Gastroesophageal sphincter (tissue), 4 donors: ENCODE measurements at regions not wholly inside any gene's neighbourhood (a gene's known extent, or its start where the extent isn't known, plus 50 kb on each side); places are given as distances from the start of the nearest gene placed in this dataset.

Experiments used
- ATAC-seq: fragments of 150-250 bp; one replicate; pipeline ENCODE4 v1.9.1; 2016; ENCODE audit warnings: mild to moderate bottlenecking, moderate library complexity
- H3K27ac ChIP-seq, 4 donors: fragments of 200-600 bp; sonication (generic) in 3 of 4; 1 replicate in 3 of 4; 2 replicates in 1 of 4; pipeline ENCODE4 v1.5.1; 2016 to 2019
- H3K27me3 ChIP-seq: fragments of 200-600 bp; sonication (generic); one replicate; pipeline ENCODE4 v1.5.1; 2019
- H3K36me3 ChIP-seq, 2 donors: fragments of 200-600 bp; sonication (generic); one replicate each; pipeline ENCODE4 v1.5.1; 2019; ENCODE audit warnings: control low read depth in 1 of 2
- H3K4me1 ChIP-seq, 3 donors: fragments of 200-600 bp; sonication (generic); 1 replicate in 2 of 3; 2 replicates in 1 of 3; pipeline ENCODE4 v1.5.1; 2016 to 2019; ENCODE audit warnings: control low read depth in 2 of 3
- H3K4me3 ChIP-seq, 2 donors: fragments of 200-600 bp; sonication (generic); one replicate each; pipeline ENCODE4 v1.5.1; 2019; ENCODE audit warnings: mild to moderate bottlenecking in 1 of 2, moderate library complexity in 1 of 2
- H3K9me3 ChIP-seq, 3 donors: fragments of 200-600 bp; sonication (generic); one replicate each; pipeline ENCODE4 v1.5.1; 2017 to 2019; ENCODE audit warnings: control low read depth in 2 of 3
- CTCF ChIP-seq, 4 experiments: fragments of 200-600 bp in 2 of 4; fragments of 450-650 bp in 2 of 4; sonication (generic) in 1 of 4; IDR thresholded peaks; one replicate each; pipeline ENCODE4 v1.5.1; 2017 to 2019; ENCODE audit warnings: antibody characterized with exemption in 4 of 4, mild to moderate bottlenecking in 2 of 4, moderate library complexity in 2 of 4
- EP300 ChIP-seq: sonication (generic); formaldehyde crosslinking; IDR thresholded peaks from one replicate; pipeline ENCODE4 v1.6.1; 2017; ENCODE audit warnings: antibody characterized with exemption, mild to moderate bottlenecking
- POLR2A ChIP-seq, 2 donors: fragments of 450-650 bp; IDR thresholded peaks; one replicate each; pipeline ENCODE4 v1.6.1; 2017; ENCODE audit warnings: antibody characterized with exemption in 2 of 2, mild to moderate bottlenecking in 2 of 2, moderate library complexity in 1 of 2
- POLR2AphosphoS5 ChIP-seq: sonication (generic); formaldehyde crosslinking; IDR thresholded peaks from one replicate; pipeline ENCODE4 v1.6.1; 2017; ENCODE audit warnings: antibody characterized with exemption
- WGBS, 2 donors: methylation state at CpG; one replicate each; pipeline ENCODE4 v1.1.5; 2018; ENCODE audit warnings: low coverage in 1 of 2; 5-methylcytosine and 5-hydroxymethylcytosine counted together

DNA sequence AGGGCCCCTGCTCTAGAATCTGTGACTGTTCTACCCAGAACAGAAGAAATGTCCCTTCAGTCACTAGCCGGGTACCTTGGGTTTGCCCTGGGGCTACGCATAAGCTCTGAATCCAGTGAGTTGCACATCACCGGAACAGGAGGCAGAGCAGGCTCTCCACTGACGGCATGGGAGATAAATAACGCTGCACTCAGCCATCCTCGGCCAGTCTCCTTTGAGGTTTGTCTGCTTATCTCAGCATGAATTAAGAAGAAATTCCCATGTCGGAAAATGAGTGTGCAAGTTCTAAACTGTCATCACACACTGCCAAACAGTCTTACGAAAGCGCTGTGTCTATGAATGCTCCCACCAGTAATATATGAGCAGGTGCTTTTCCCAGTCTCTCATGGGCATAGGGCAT lies 90.8 kb downstream of the FAM50B start:
- ATAC-seq = no peak
- Histone ChIP-seq H3K4me1 (peaks cover 0 to 2% (median 0%) of the 10 kb centered on the region in 3 donors), H3K9me3 (no peaks in the 10 kb centered on the region), H3K27me3 (peaks cover 17% of the 10 kb centered on the region), H3K36me3 (no peaks in the 10 kb centered on the region), H3K4me3 (no peak overlapping the region), H3K27ac (no peak overlapping the region)
- 58 to 62% methylated on average over 4 to 5 of the region's 9 CpGs for WGBS, 2 donors
- TF ChIP-seq EP300 (no peak), CTCF (IDR thresholded peaks at IDR 0.05) (no peak), POLR2A (IDR thresholded peaks at IDR 0.05) (no peak), POLR2AphosphoS5 (no peak)

DNA sequence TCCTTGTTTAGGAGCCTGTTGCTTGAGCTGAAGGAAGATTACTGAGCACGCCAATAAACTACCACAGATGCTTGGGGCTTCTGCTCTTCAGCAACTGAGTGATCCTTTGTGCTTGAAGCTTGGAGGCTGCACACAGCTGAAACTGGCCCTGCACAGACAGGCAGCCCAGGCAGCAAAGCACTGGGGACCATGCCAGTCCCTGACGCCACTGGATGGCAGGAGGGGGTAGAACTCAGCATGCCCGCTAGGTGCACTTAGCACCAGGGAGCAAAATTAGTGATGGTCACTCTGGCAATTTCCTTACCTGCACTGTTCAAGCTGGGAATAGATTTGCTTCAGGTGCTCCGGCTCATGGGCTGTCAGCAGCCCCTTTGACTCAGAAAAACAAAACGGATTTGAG lies 91.5 kb downstream of the FAM50B start:
- Histone ChIP-seq H3K27ac (no peak overlapping the region), H3K36me3 (no peaks in the 10 kb centered on the region), H3K4me1 (peaks cover 0 to 2% (median 0%) of the 10 kb centered on the region in 3 donors), H3K9me3 (no peaks in the 10 kb centered on the region), H3K4me3 (no peak overlapping the region), H3K27me3 (peaks cover 17% of the 10 kb centered on the region)
- 60 to 83% methylated on average over 1 to 3 of the region's 5 CpGs for WGBS, 2 donors
- ATAC-seq = no peak
- TF ChIP-seq POLR2AphosphoS5 (no peak), POLR2A (IDR thresholded peaks at IDR 0.05) (no peak), EP300 (no peak), CTCF (IDR thresholded peaks at IDR 0.05) (no peak)

DNA sequence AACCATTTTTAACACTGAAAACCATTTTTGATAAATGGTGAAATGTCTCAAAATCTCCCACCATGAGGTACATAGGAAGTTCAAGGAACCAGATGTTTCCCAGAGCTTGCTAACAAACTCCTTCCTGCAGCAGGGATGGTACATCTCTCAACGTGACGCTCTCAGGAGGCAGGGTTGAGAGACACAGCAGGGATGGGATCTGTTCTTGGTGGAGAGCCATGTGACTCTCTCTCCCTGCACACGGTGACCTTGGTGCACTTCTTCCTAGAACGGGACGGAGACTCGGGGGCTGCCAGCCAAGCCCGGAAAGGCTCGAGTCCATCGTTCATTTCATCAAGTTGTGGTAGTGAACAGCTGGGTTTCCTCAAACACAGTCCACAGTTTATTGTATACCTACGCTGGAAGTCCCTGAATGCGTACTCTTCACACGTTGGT lies 94.2 kb downstream of the FAM50B start:
- Histone ChIP-seq H3K4me1 (peaks cover 0 to 2% (median 0%) of the 10 kb centered on the region in 3 donors), H3K4me3 (no peak overlapping the region), H3K27me3 (peaks cover 17% of the 10 kb centered on the region), H3K27ac (no peak overlapping the region), H3K9me3 (no peaks in the 10 kb centered on the region), H3K36me3 (no peaks in the 10 kb centered on the region)
- 7 to 11% methylated on average over 3 to 6 of the region's 12 CpGs for WGBS, 2 donors
- no peak for ATAC-seq
- TF ChIP-seq CTCF (IDR thresholded peaks at IDR 0.05) = no peak
- TF ChIP-seq POLR2AphosphoS5 = no peak
- no peak for TF ChIP-seq EP300
- TF ChIP-seq POLR2A (IDR thresholded peaks at IDR 0.05) = no peak

GRCh38 chr6:3944246-3944645 lies 95.1 kb downstream of the FAM50B start:
- H3K27ac ChIP-seq = no peak overlapping the region
- no peaks in the 10 kb centered on the region for H3K9me3 ChIP-seq
- ATAC-seq = no peak
- H3K36me3 ChIP-seq = no peaks in the 10 kb centered on the region
- 88 to 90% methylated on average over 5 of the region's 5 CpGs for WGBS, 2 donors
- peaks cover 0 to 2% (median 0%) of the 10 kb centered on the region in 3 donors for H3K4me1 ChIP-seq
- H3K27me3 ChIP-seq = peaks cover 17% of the 10 kb centered on the region
- TF ChIP-seq POLR2A (IDR thresholded peaks at IDR 0.05) (no peak), POLR2AphosphoS5 (no peak), EP300 (no peak), CTCF (IDR thresholded peaks at IDR 0.05) (no peak)
- no peak overlapping the region for H3K4me3 ChIP-seq

- no peak for ATAC-seq
- peak overlapping the region in 1 of 2 donors; percentile 20 for H3K4me3 ChIP-seq
- peak overlapping the region in 1 of 4 donors; percentile 41 for H3K27ac ChIP-seq
- peaks cover 0 to 2% (median 0%) of the 10 kb centered on the region in 3 donors for H3K4me1 ChIP-seq
- peaks cover 0 to 7% (median 0%) of the 10 kb centered on the region in 3 donors for H3K9me3 ChIP-seq
- H3K27me3 ChIP-seq = peaks cover 4% of the 10 kb centered on the region
- WGBS, 2 donors = 51 to 83% methylated on average over 2 to 9 of the region's 12 CpGs
- H3K36me3 ChIP-seq = no peaks in the 10 kb centered on the region
- TF ChIP-seq CTCF (IDR thresholded peaks at IDR 0.05) (no peak), POLR2AphosphoS5 (no peak), POLR2A (IDR thresholded peaks at IDR 0.05) (no peak), EP300 (no peak)
Observed at GRCh38 chr6:3946778-3947177, 97.6 kb downstream of the FAM50B start.
